A549 (cell line): ENCODE measurements at regions not wholly inside any gene's neighbourhood (a gene's known extent, or its start where the extent isn't known, plus 50 kb on each side); places are given as distances from the start of the nearest gene placed in this dataset.

Source experiments
- CEBPB ChIP-seq, 2 experiments: fragments of >200 bp in 1 of 2; sonication (Bioruptor Twin) in 1 of 2; formaldehyde crosslinking in 1 of 2; IDR thresholded peaks; 2 replicates each; pipeline ENCODE4 v1.6.1; 2012 to 2016
- CHD2 ChIP-seq: fragments of 150-350 bp; IDR thresholded peaks from 2 replicates; pipeline ENCODE4 v1.6.1; 2014; ENCODE audit warnings: low read length; ENCODE audit not compliant: partially characterized antibody
- JUN ChIP-seq, 2 experiments: fragments of >200 bp; sonication (Bioruptor Twin); formaldehyde crosslinking; IDR thresholded peaks; 2 replicates in 1 of 2; 3 replicates in 1 of 2; pipeline ENCODE4 v1.6.1; 2016 to 2017
- MAFK ChIP-seq: fragments of 450-650 bp; IDR thresholded peaks from 2 replicates; pipeline ENCODE4 v1.6.1; 2014; ENCODE audit not compliant: partially characterized antibody
- MAZ ChIP-seq: fragments of 150-350 bp; IDR thresholded peaks from 2 replicates; pipeline ENCODE4 v1.6.1; 2014; ENCODE audit warnings: antibody characterized with exemption, low read depth, low read length, borderline replicate concordance
- MYC ChIP-seq: IDR thresholded peaks from 2 replicates; pipeline ENCODE4 v1.6.1; 2012; ENCODE audit warnings: mild to moderate bottlenecking, inconsistent platforms, low read length, improper control_type of control experiment, borderline replicate concordance
- POLR2A ChIP-seq: IDR thresholded peaks from 2 replicates; pipeline ENCODE4 v1.6.1; 2012; ENCODE audit warnings: mild to moderate bottlenecking, low read length
- RFX5 ChIP-seq: fragments of 450-650 bp; IDR thresholded peaks from 2 replicates; pipeline ENCODE4 v1.7.1; 2014; ENCODE audit warnings: antibody characterized with exemption, mild to moderate bottlenecking, moderate library complexity
- SREBF2 ChIP-seq: fragments of 450-650 bp; IDR thresholded peaks from 2 replicates; pipeline ENCODE4 v1.6.1; 2014; ENCODE audit warnings: mild to moderate bottlenecking, moderate library complexity
- ZFP36 ChIP-seq: fragments of 450-650 bp; IDR thresholded peaks from 2 replicates; pipeline ENCODE4 v1.6.1; 2014; ENCODE audit warnings: borderline replicate concordance; ENCODE audit not compliant: partially characterized antibody
- TF ChIP-seq, protein P1 (sequence below): fragments of >200 bp; sonication (Bioruptor Twin); formaldehyde crosslinking; IDR thresholded peaks from 3 replicates; pipeline ENCODE4 v1.5.1; 2016
- TF ChIP-seq, protein P2 (sequence below): fragments of 200-600 bp; sonication (generic); IDR thresholded peaks from 2 replicates; pipeline ENCODE4 v1.6.1; 2016; ENCODE audit warnings: antibody characterized with exemption, mild to moderate bottlenecking, moderate library complexity

DNA sequence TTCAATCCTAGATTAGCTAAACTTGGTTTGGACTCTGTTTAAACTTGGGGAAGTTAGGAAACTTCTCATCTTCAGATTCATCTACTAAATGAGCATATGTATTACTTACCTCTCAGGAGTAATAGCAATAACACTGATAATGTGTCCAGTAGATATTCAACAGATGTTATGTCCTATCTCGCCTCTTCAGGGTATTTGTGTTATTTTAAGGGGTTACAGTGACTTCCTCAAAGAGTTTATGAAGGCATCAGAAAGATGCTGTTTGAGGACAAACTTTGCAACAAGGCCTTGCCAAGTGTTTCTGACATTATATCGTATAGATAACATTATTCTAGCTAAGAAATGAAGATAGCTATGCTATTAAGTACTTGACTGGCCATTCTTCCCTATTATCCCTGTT, 522.3 kb downstream of the IGSF11 start:
- TF ChIP-seq, protein P1, sequence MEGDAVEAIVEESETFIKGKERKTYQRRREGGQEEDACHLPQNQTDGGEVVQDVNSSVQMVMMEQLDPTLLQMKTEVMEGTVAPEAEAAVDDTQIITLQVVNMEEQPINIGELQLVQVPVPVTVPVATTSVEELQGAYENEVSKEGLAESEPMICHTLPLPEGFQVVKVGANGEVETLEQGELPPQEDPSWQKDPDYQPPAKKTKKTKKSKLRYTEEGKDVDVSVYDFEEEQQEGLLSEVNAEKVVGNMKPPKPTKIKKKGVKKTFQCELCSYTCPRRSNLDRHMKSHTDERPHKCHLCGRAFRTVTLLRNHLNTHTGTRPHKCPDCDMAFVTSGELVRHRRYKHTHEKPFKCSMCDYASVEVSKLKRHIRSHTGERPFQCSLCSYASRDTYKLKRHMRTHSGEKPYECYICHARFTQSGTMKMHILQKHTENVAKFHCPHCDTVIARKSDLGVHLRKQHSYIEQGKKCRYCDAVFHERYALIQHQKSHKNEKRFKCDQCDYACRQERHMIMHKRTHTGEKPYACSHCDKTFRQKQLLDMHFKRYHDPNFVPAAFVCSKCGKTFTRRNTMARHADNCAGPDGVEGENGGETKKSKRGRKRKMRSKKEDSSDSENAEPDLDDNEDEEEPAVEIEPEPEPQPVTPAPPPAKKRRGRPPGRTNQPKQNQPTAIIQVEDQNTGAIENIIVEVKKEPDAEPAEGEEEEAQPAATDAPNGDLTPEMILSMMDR, result no peak
- no peak for TF ChIP-seq MYC
- no peak for TF ChIP-seq RFX5
- TF ChIP-seq MAFK, result no peak
- no peak for TF ChIP-seq CHD2
- no peak for TF ChIP-seq JUN (IDR thresholded peaks at IDR 0.05)
- TF ChIP-seq, protein P2, sequence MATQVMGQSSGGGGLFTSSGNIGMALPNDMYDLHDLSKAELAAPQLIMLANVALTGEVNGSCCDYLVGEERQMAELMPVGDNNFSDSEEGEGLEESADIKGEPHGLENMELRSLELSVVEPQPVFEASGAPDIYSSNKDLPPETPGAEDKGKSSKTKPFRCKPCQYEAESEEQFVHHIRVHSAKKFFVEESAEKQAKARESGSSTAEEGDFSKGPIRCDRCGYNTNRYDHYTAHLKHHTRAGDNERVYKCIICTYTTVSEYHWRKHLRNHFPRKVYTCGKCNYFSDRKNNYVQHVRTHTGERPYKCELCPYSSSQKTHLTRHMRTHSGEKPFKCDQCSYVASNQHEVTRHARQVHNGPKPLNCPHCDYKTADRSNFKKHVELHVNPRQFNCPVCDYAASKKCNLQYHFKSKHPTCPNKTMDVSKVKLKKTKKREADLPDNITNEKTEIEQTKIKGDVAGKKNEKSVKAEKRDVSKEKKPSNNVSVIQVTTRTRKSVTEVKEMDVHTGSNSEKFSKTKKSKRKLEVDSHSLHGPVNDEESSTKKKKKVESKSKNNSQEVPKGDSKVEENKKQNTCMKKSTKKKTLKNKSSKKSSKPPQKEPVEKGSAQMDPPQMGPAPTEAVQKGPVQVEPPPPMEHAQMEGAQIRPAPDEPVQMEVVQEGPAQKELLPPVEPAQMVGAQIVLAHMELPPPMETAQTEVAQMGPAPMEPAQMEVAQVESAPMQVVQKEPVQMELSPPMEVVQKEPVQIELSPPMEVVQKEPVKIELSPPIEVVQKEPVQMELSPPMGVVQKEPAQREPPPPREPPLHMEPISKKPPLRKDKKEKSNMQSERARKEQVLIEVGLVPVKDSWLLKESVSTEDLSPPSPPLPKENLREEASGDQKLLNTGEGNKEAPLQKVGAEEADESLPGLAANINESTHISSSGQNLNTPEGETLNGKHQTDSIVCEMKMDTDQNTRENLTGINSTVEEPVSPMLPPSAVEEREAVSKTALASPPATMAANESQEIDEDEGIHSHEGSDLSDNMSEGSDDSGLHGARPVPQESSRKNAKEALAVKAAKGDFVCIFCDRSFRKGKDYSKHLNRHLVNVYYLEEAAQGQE, result no peak
- TF ChIP-seq POLR2A, result no peak
- TF ChIP-seq MAZ, result no peak
- TF ChIP-seq ZFP36, result no peak
- no peak for TF ChIP-seq CEBPB (IDR thresholded peaks at IDR 0.05)
- TF ChIP-seq SREBF2, result no peak
